Astrocyte (in vitro differentiated cells and primary cell): ENCODE measurements at regions not wholly inside any gene's neighbourhood (a gene's known extent, or its start where the extent isn't known, plus 50 kb on each side); places are given as distances from the start of the nearest gene placed in this dataset.

Experiments
- DNase-seq: peaks from one replicate; pipeline ENCODE4 v3.0.0-alpha.2; 2010; ENCODE audit warnings: low read depth
- FAIRE-seq: peaks from 2 replicates; lab custom pipeline; 2011; peaks lifted over from hg19 to GRCh38; lab: Jason Lieb, UNC
- H2AFZ ChIP-seq: 2 replicates; pipeline ENCODE4 v1.6.0; 2012; ENCODE audit warnings: low read depth, low read length, inconsistent platforms
- H3K27ac ChIP-seq: 2 replicates; pipeline ENCODE4 v1.5.1; 2011; ENCODE audit warnings: low read depth, low read length, inconsistent platforms
- H3K27me3 ChIP-seq: 2 replicates; pipeline ENCODE4 v1.6.0; 2011; ENCODE audit warnings: low read length, inconsistent platforms; ENCODE audit not compliant: insufficient read depth
- H3K36me3 ChIP-seq: 2 replicates; pipeline ENCODE4 v1.5.1; 2011; ENCODE audit warnings: low read length, inconsistent platforms; ENCODE audit not compliant: insufficient read depth
- H3K4me1 ChIP-seq: 2 replicates; pipeline ENCODE4 v1.5.1; 2011; ENCODE audit warnings: low read length, inconsistent platforms; ENCODE audit not compliant: insufficient read depth
- H3K4me2 ChIP-seq: 2 replicates; pipeline ENCODE4 v1.6.0; 2012; ENCODE audit warnings: low read length, inconsistent platforms
- H3K4me3 ChIP-seq: 2 replicates; pipeline ENCODE4 v1.5.1; 2011; ENCODE audit warnings: low read depth, mild to moderate bottlenecking, low read length, inconsistent platforms; ENCODE audit not compliant: insufficient read depth
- H3K79me2 ChIP-seq: 2 replicates; pipeline ENCODE4 v1.6.0; 2012; ENCODE audit warnings: mild to moderate bottlenecking, low read length, inconsistent platforms; ENCODE audit not compliant: insufficient read depth
- H3K9ac ChIP-seq: 2 replicates; pipeline ENCODE4 v1.6.0; 2012; ENCODE audit warnings: mild to moderate bottlenecking, low read length, inconsistent platforms
- H3K9me3 ChIP-seq: 2 replicates; pipeline ENCODE4 v1.5.1; 2012; ENCODE audit warnings: low read depth, mild to moderate bottlenecking, low read length, inconsistent platforms; ENCODE audit not compliant: insufficient read depth
- H4K20me1 ChIP-seq: 2 replicates; pipeline ENCODE4 v1.6.0; 2012; ENCODE audit warnings: low read length, inconsistent platforms; ENCODE audit not compliant: insufficient read depth
- H3K27ac Mint-ChIP-seq: one replicate; pipeline ENCODE4 v1.8.0; 2021; ENCODE audit warnings: mild to moderate bottlenecking, mixed read lengths; ENCODE audit not compliant: unreplicated experiment
- H3K27me3 Mint-ChIP-seq: one replicate; pipeline ENCODE4 v1.8.0; 2021; ENCODE audit warnings: low read depth, mixed read lengths; ENCODE audit not compliant: unreplicated experiment
- H3K36me3 Mint-ChIP-seq: one replicate; pipeline ENCODE4 v1.8.0; 2021; ENCODE audit warnings: low read depth, mixed read lengths; ENCODE audit not compliant: unreplicated experiment
- H3K4me1 Mint-ChIP-seq: one replicate; pipeline ENCODE4 v1.8.0; 2021; ENCODE audit warnings: low read depth, mixed read lengths; ENCODE audit not compliant: unreplicated experiment
- H3K4me3 Mint-ChIP-seq: one replicate; pipeline ENCODE4 v1.8.0; 2021; ENCODE audit warnings: mild to moderate bottlenecking, moderate library complexity, mixed read lengths; ENCODE audit not compliant: unreplicated experiment
- H3K9me3 Mint-ChIP-seq: one replicate; pipeline ENCODE4 v1.8.0; 2021; ENCODE audit warnings: mild to moderate bottlenecking, mixed read lengths; ENCODE audit not compliant: unreplicated experiment
- CTCF ChIP-seq: IDR thresholded peaks from 2 replicates; pipeline ENCODE4 v1.5.1; 2011; ENCODE audit warnings: low read depth, mild to moderate bottlenecking, inconsistent platforms, low read length, moderate library complexity; ENCODE audit not compliant: insufficient read depth
- EZH2 ChIP-seq: IDR thresholded peaks from 2 replicates; pipeline ENCODE4 v1.6.1; 2012; ENCODE audit warnings: mild to moderate bottlenecking, low read length, inconsistent platforms; ENCODE audit not compliant: insufficient read depth

- FAIRE-seq (no peak), DNase-seq (no peak)
- Histone ChIP-seq H3K9ac (no peak overlapping the region), H3K79me2 (no peaks in the 10 kb centered on the region), H3K4me2 (no peak overlapping the region), H3K4me3 (no peak overlapping the region), H3K36me3 (no peaks in the 10 kb centered on the region), H3K27ac (no peak overlapping the region), H2AFZ (no peak overlapping the region), H4K20me1 (no peaks in the 10 kb centered on the region), H3K9me3 (no peaks in the 10 kb centered on the region), H3K4me1 (no peaks in the 10 kb centered on the region), H3K27me3 (no peaks in the 10 kb centered on the region)
- Mint-ChIP-seq H3K4me1 (peaks cover 9% of the 10 kb centered on the region), H3K36me3 (no peaks in the 10 kb centered on the region), H3K4me3 (no peak overlapping the region), H3K27ac (no peak overlapping the region), H3K9me3 (peaks cover 19% of the 10 kb centered on the region), H3K27me3 (no peaks in the 10 kb centered on the region)
- no peak for TF ChIP-seq EZH2
- no peak for TF ChIP-seq CTCF
These were observed 81.3 kb upstream of the C21orf91 start for GRCh38 chr21:17900281-17900989.

- H3K4me2 ChIP-seq: no peak overlapping the region
- H3K27ac ChIP-seq: no peak overlapping the region
- Mint-ChIP-seq H3K27me3 (no peaks in the 10 kb centered on the region), H3K4me1 (peaks cover 3% of the 10 kb centered on the region), H3K4me3 (no peak overlapping the region), H3K36me3 (no peaks in the 10 kb centered on the region), H3K9me3 (no peaks in the 10 kb centered on the region), H3K27ac (no peak overlapping the region)
- no peak overlapping the region for H3K4me3 ChIP-seq
- H2AFZ ChIP-seq: no peak overlapping the region
- TF ChIP-seq EZH2 (no peak), CTCF (no peak)
- no peak for FAIRE-seq
- H3K9ac ChIP-seq: no peak overlapping the region
- no peak for DNase-seq
- no peaks in the 10 kb centered on the region for H3K36me3 ChIP-seq
- H3K9me3 ChIP-seq: no peaks in the 10 kb centered on the region
- H4K20me1 ChIP-seq: no peaks in the 10 kb centered on the region
- no peaks in the 10 kb centered on the region for H3K27me3 ChIP-seq
- H3K4me1 ChIP-seq: no peaks in the 10 kb centered on the region
- H3K79me2 ChIP-seq: no peaks in the 10 kb centered on the region
These were observed 70.0 kb upstream of the C21orf91 start for GRCh38 chr21:17889171-17889570.

- Histone ChIP-seq H3K36me3 (no peaks in the 10 kb centered on the region), H3K9me3 (no peaks in the 10 kb centered on the region), H3K4me3 (no peak overlapping the region), H4K20me1 (no peaks in the 10 kb centered on the region), H3K9ac (no peak overlapping the region), H3K79me2 (no peaks in the 10 kb centered on the region), H2AFZ (no peak overlapping the region), H3K27ac (no peak overlapping the region), H3K4me1 (no peaks in the 10 kb centered on the region), H3K27me3 (no peaks in the 10 kb centered on the region), H3K4me2 (no peak overlapping the region)
- TF ChIP-seq CTCF (no peak), EZH2 (no peak)
- Mint-ChIP-seq H3K27ac (no peak overlapping the region), H3K9me3 (peaks cover 12% of the 10 kb centered on the region), H3K36me3 (no peaks in the 10 kb centered on the region), H3K4me1 (no peaks in the 10 kb centered on the region), H3K4me3 (no peak overlapping the region), H3K27me3 (no peaks in the 10 kb centered on the region)
- FAIRE-seq (no peak), DNase-seq (no peak)
These were observed 50.0 kb upstream of the C21orf91 start for GRCh38 chr21:17869115-17869514.
